Liver (tissue), 8 donors: ENCODE measurements at regions not wholly inside any gene's neighbourhood (a gene's known extent, or its start where the extent isn't known, plus 50 kb on each side); places are given as distances from the start of the nearest gene placed in this dataset.

Experiments used
- DNase-seq: peaks from one replicate; pipeline ENCODE4 v3.0.0-alpha.2; 2017; ENCODE audit warnings: low spot score
- H3K27ac ChIP-seq, 2 donors: one replicate each; pipeline ENCODE4 v1.7.0; 2013; ENCODE audit warnings: inconsistent platforms in 2 of 2, low read length in 2 of 2, control low read depth in 1 of 2, low read depth in 1 of 2, mild to moderate bottlenecking in 1 of 2
- H3K27me3 ChIP-seq, 4 donors: one replicate each; pipeline versions ENCODE4 v1.6.1 to v1.7.0; 2013; ENCODE audit warnings: low read length in 3 of 4, inconsistent platforms in 1 of 4, mild to moderate bottlenecking in 1 of 4, moderate library complexity in 1 of 4; ENCODE audit not compliant: control insufficient read depth in 4 of 4, insufficient read depth in 4 of 4
- H3K36me3 ChIP-seq, 4 donors: one replicate each; pipeline versions ENCODE4 v1.6.1 to v1.7.0; 2013; ENCODE audit warnings: low read length in 3 of 4, mild to moderate bottlenecking in 3 of 4, low read depth in 1 of 4, moderate library complexity in 1 of 4; ENCODE audit not compliant: control insufficient read depth in 4 of 4, insufficient read depth in 3 of 4
- H3K4me1 ChIP-seq, 4 donors: one replicate each; pipeline versions ENCODE4 v1.6.1 to v1.7.0; 2013; ENCODE audit warnings: low read length in 3 of 4, mild to moderate bottlenecking in 3 of 4, moderate library complexity in 1 of 4; ENCODE audit not compliant: control insufficient read depth in 4 of 4, insufficient read depth in 4 of 4
- H3K4me3 ChIP-seq, 3 donors: one replicate each; pipeline versions ENCODE4 v1.6.1 to v1.7.0; 2013; ENCODE audit warnings: low read length in 3 of 3, control low read depth in 1 of 3, low read depth in 1 of 3, mild to moderate bottlenecking in 1 of 3
- H3K9ac ChIP-seq, 2 donors: one replicate each; pipeline ENCODE4 v1.7.0; 2013; ENCODE audit warnings: low read length in 2 of 2, mild to moderate bottlenecking in 2 of 2, moderate library complexity in 2 of 2, control low read depth in 1 of 2, low read depth in 1 of 2
- H3K9me3 ChIP-seq, 4 donors: one replicate each; pipeline versions ENCODE4 v1.6.1 to v1.7.0; 2013; ENCODE audit warnings: low read length in 3 of 4; ENCODE audit not compliant: control insufficient read depth in 4 of 4
- ATF3 ChIP-seq: IDR thresholded peaks from 2 replicates; pipeline ENCODE4 v1.6.1; 2016; ENCODE audit warnings: antibody characterized with exemption
- CTCF ChIP-seq: fragments of 150-350 bp; IDR thresholded peaks from 2 replicates; pipeline ENCODE4 v1.5.1; 2017; ENCODE audit warnings: improper control_type of control experiment, low read depth, low read length; ENCODE audit not compliant: missing input control
- EGR1 ChIP-seq, 2 donors: IDR thresholded peaks; 2 replicates each; pipeline ENCODE4 v1.6.1; 2016 to 2018; ENCODE audit warnings: antibody characterized with exemption in 2 of 2, low read depth in 2 of 2
- FOXA1 ChIP-seq: IDR thresholded peaks from 2 replicates; pipeline ENCODE4 v1.6.1; 2016; ENCODE audit warnings: antibody characterized with exemption
- FOXA2 ChIP-seq: IDR thresholded peaks from 2 replicates; pipeline ENCODE4 v1.6.1; 2016; ENCODE audit warnings: antibody characterized with exemption
- GABPA ChIP-seq, 2 donors: IDR thresholded peaks in 1 of 2; conservative IDR thresholded peaks in 1 of 2; 2 replicates each; pipeline ENCODE4 v1.6.1; 2016; ENCODE audit warnings: antibody characterized with exemption in 2 of 2, mild to moderate bottlenecking in 1 of 2, moderate library complexity in 1 of 2
- HNF4A ChIP-seq, 2 donors: conservative IDR thresholded peaks; 2 replicates each; pipeline ENCODE4 v1.6.1; 2016; ENCODE audit warnings: antibody characterized with exemption in 2 of 2, mild to moderate bottlenecking in 2 of 2
- HNF4G ChIP-seq: IDR thresholded peaks from 2 replicates; pipeline ENCODE4 v1.6.1; 2016; ENCODE audit warnings: antibody characterized with exemption
- JUND ChIP-seq, 2 donors: IDR thresholded peaks; 2 replicates each; pipeline ENCODE4 v1.6.1; 2016; ENCODE audit warnings: antibody characterized with exemption in 2 of 2
- MAX ChIP-seq: IDR thresholded peaks from 2 replicates; pipeline ENCODE4 v1.6.1; 2016; ENCODE audit warnings: antibody characterized with exemption
- NR2F2 ChIP-seq: IDR thresholded peaks from 2 replicates; pipeline ENCODE4 v1.6.1; 2016; ENCODE audit warnings: antibody characterized with exemption
- RAD21 ChIP-seq, 2 donors: IDR thresholded peaks; 2 replicates each; pipeline ENCODE4 v1.6.1; 2016; ENCODE audit warnings: antibody characterized with exemption in 2 of 2, mild to moderate bottlenecking in 2 of 2
- REST ChIP-seq: IDR thresholded peaks from 2 replicates; pipeline ENCODE4 v1.6.1; 2016; ENCODE audit warnings: antibody characterized with exemption, mild to moderate bottlenecking
- RXRA ChIP-seq, 2 donors: IDR thresholded peaks; 2 replicates each; pipeline ENCODE4 v1.6.1; 2017 to 2018; ENCODE audit warnings: antibody characterized with exemption in 2 of 2, mild to moderate bottlenecking in 1 of 2
- SP1 ChIP-seq: IDR thresholded peaks from 2 replicates; pipeline ENCODE4 v1.6.1; 2018; ENCODE audit warnings: antibody characterized with exemption, mild to moderate bottlenecking
- TAF1 ChIP-seq: conservative IDR thresholded peaks from 2 replicates; pipeline ENCODE4 v1.6.1; 2016; ENCODE audit warnings: antibody characterized with exemption, mild to moderate bottlenecking
- YY1 ChIP-seq: IDR thresholded peaks from 2 replicates; pipeline ENCODE4 v1.6.1; 2016; ENCODE audit warnings: antibody characterized with exemption, mild to moderate bottlenecking
- ZBTB33 ChIP-seq: IDR thresholded peaks from 2 replicates; pipeline ENCODE4 v1.6.1; 2016; ENCODE audit warnings: antibody characterized with exemption
- WGBS: extraction: QIAGEN DNeasy Blood & Tissue Kit; methylation state at CpG from one replicate; pipeline ENCODE4 v1.1.7; 2013; 5-methylcytosine and 5-hydroxymethylcytosine counted together
- donor health status: healthy.
- donor health status: healthy.
- donor health status: healthy.
- donor health status: healthy.
- donor health status: healthy.

GRCh38 chr5:3006526-3006925 is 255.0 kb upstream of the IRX2 start:
- Histone ChIP-seq H3K36me3 (no peaks in the 10 kb centered on the region), H3K4me3 (no peak overlapping the region), H3K9me3 (peaks cover 0 to 3% (median 1%) of the 10 kb centered on the region in 4 donors), H3K9ac (no peak overlapping the region), H3K27me3 (no peaks in the 10 kb centered on the region), H3K27ac (no peak overlapping the region), H3K4me1 (no peaks in the 10 kb centered on the region)
- DNase-seq: no peak
- 75% methylated on average over 7 of the region's 7 CpGs for WGBS
- TF ChIP-seq ATF3: no peak
- TF ChIP-seq GABPA (IDR thresholded peaks at IDR 0.05 in 1 of 2, conservative IDR thresholded peaks at IDR 0.05 in 1 of 2): no peak
- TF ChIP-seq MAX: no peak
- TF ChIP-seq JUND (IDR thresholded peaks at IDR 0.05): no peak
- TF ChIP-seq FOXA2: no peak
- TF ChIP-seq EGR1 (IDR thresholded peaks at IDR 0.05; ENCODE audit: low read depth in 2 of 2): no peak
- TF ChIP-seq SP1: no peak
- TF ChIP-seq ZBTB33: no peak
- no peak for TF ChIP-seq TAF1
- no peak for TF ChIP-seq HNF4A (conservative IDR thresholded peaks at IDR 0.05)
- TF ChIP-seq RXRA (IDR thresholded peaks at IDR 0.05): no peak
- TF ChIP-seq RAD21 (IDR thresholded peaks at IDR 0.05): no peak
- no peak for TF ChIP-seq NR2F2
- no peak for TF ChIP-seq YY1
- TF ChIP-seq CTCF: no peak
- no peak for TF ChIP-seq HNF4G
- TF ChIP-seq FOXA1: no peak

- Histone ChIP-seq H3K9ac (no peak overlapping the region), H3K9me3 (peaks cover 0 to 3% (median 1%) of the 10 kb centered on the region in 4 donors), H3K27me3 (no peaks in the 10 kb centered on the region), H3K4me1 (no peaks in the 10 kb centered on the region), H3K4me3 (no peak overlapping the region), H3K27ac (no peak overlapping the region), H3K36me3 (no peaks in the 10 kb centered on the region)
- DNase-seq: no peak
- WGBS: 87% methylated on average over 9 of the region's 9 CpGs
- TF ChIP-seq NR2F2 (no peak), MAX (no peak), REST (no peak), EGR1 (IDR thresholded peaks at IDR 0.05; ENCODE audit: low read depth in 2 of 2) (no peak), CTCF (no peak), RAD21 (IDR thresholded peaks at IDR 0.05) (no peak), GABPA (IDR thresholded peaks at IDR 0.05 in 1 of 2, conservative IDR thresholded peaks at IDR 0.05 in 1 of 2) (no peak), ZBTB33 (no peak), YY1 (no peak), FOXA2 (no peak), ATF3 (no peak)
These were observed 253.0 kb upstream of the IRX2 start for GRCh38 chr5:3004361-3005080.
